HepG2 (cell line): ENCODE measurements at regions not wholly inside any gene's neighbourhood (a gene's known extent, or its start where the extent isn't known, plus 50 kb on each side); places are given as distances from the start of the nearest gene placed in this dataset.

Source experiments
- ATAC-seq: fragments of 200-7000 bp; cut with Tn5 transposase; 3 replicates; pipeline ENCODE4 v1.9.1; 2020; ENCODE audit warnings: mild to moderate bottlenecking, moderate library complexity
- BruUV-seq: library from RNA; stranded (reverse); fragments of 400-500 nt; replicated peaks from 2 replicates; lab custom pipeline; 2021; lab: Mats Ljungman, UMichigan
- CTCF ChIA-PET: fragments of 300-600 bp; formaldehyde crosslinking; extraction: SDS; loops from one replicate; lab custom pipeline; 2021; ENCODE audit warnings: low total read pairs, inconsistent platforms, low intra/inter-chr PET ratio; lab: Yijun Ruan, JAX
- POLR2A ChIA-PET: fragments of 350-600 bp; sonication (Branson Sonifier 250); formaldehyde crosslinking; loops from one replicate; lab custom pipeline; 2020; ENCODE audit warnings: antibody characterized with exemption, inconsistent platforms; lab: Yijun Ruan, JAX
- DNase-seq: peaks from one replicate; pipeline ENCODE4 v3.0.0-alpha.2; 2015; ENCODE audit warnings: low spot score
- FAIRE-seq: peaks from 3 replicates; lab custom pipeline; 2011; peaks lifted over from hg19 to GRCh38; lab: Jason Lieb, UNC
- H2AFZ ChIP-seq: one replicate; pipeline ENCODE4 v1.6.1; 2011; ENCODE audit warnings: low read length, inconsistent platforms
- H3K27ac ChIP-seq: fragments of 300-600 bp; 3 replicates; pipeline ENCODE4 v1.8.0; 2011; ENCODE audit warnings: mixed run types, mild to moderate bottlenecking, mixed read lengths, low read length, inconsistent platforms; ENCODE audit not compliant: insufficient read depth; ENCODE audit errors: extremely low read length
- H3K27me3 ChIP-seq, 2 experiments: fragments of 200-600 bp in 1 of 2; 2 replicates in 1 of 2; 3 replicates in 1 of 2; pipeline versions ENCODE4 v1.6.0 to v1.8.0; 2011; ENCODE audit warnings: low read length in 2 of 2, mild to moderate bottlenecking in 2 of 2, moderate library complexity in 2 of 2, inconsistent platforms in 1 of 2; ENCODE audit not compliant: insufficient read depth in 2 of 2, control insufficient read depth in 1 of 2
- H3K36me3 ChIP-seq, 2 experiments: fragments of 200-600 bp in 1 of 2; replicated peaks in 1 of 2; 2 replicates in 1 of 2; 3 replicates in 1 of 2; pipeline versions ENCODE4 v1.5.1 to v1.8.0; 2011; ENCODE audit warnings: low read length in 2 of 2, inconsistent platforms in 1 of 2; ENCODE audit not compliant: insufficient read depth in 2 of 2, control insufficient read depth in 1 of 2
- H3K4me1 ChIP-seq: 2 replicates; pipeline ENCODE4 v1.5.1; 2012; ENCODE audit warnings: low read length, inconsistent platforms; ENCODE audit not compliant: insufficient read depth
- H3K4me2 ChIP-seq: 2 replicates; pipeline ENCODE4 v1.6.0; 2011; ENCODE audit warnings: low read depth, low read length, inconsistent platforms
- H3K4me3 ChIP-seq, 3 experiments: fragments of 200-600 bp in 1 of 3; sonication (generic), shearing (Covaris generic) in 1 of 3; replicated peaks in 1 of 3; 2 replicates each; pipeline ENCODE4 v1.5.1; 2011 to 2016; ENCODE audit warnings: low read length in 3 of 3, inconsistent platforms in 2 of 3, low read depth in 2 of 3, mild to moderate bottlenecking in 2 of 3, control low read depth in 1 of 3, mixed read lengths in 1 of 3; ENCODE audit not compliant: insufficient read depth in 1 of 3
- H3K79me2 ChIP-seq: one replicate; pipeline ENCODE4 v1.6.1; 2011; ENCODE audit warnings: low read length, inconsistent platforms; ENCODE audit not compliant: insufficient read depth
- H3K9ac ChIP-seq: 2 replicates; pipeline ENCODE4 v1.6.0; 2011; ENCODE audit warnings: mild to moderate bottlenecking, low read depth, low read length, inconsistent platforms; ENCODE audit not compliant: insufficient read depth
- H3K9me3 ChIP-seq: 2 replicates; pipeline ENCODE4 v1.5.1; 2012; ENCODE audit warnings: mild to moderate bottlenecking, low read length
- H4K20me1 ChIP-seq: 2 replicates; pipeline ENCODE4 v1.6.0; 2011; ENCODE audit warnings: inconsistent platforms, mild to moderate bottlenecking, low read length, moderate library complexity; ENCODE audit not compliant: insufficient read depth
- ELF3 ChIP-seq: IDR thresholded peaks from 2 replicates; pipeline ENCODE4 v1.6.1; 2016; ENCODE audit warnings: missing genetic modification reagents, missing compliant biosample characterization
- EZH2 ChIP-seq: conservative IDR thresholded peaks from 2 replicates; pipeline ENCODE4 v1.6.1; 2012; ENCODE audit warnings: mild to moderate bottlenecking, low read depth, low read length, moderate library complexity
- KLF12 ChIP-seq: sonication (generic); formaldehyde crosslinking; IDR thresholded peaks from 2 replicates; pipeline ENCODE4 v1.4.0; 2020; ENCODE audit warnings: missing genetic modification reagents, borderline replicate concordance
- NFE2L1 ChIP-seq: sonication (generic); formaldehyde crosslinking; IDR thresholded peaks from 2 replicates; pipeline ENCODE4 v1.4.0; 2020; ENCODE audit warnings: missing genetic modification reagents, mild to moderate bottlenecking, borderline replicate concordance
- NR2F1 ChIP-seq, 2 experiments: fragments of 450-650 bp in 1 of 2; formaldehyde crosslinking in 1 of 2; IDR thresholded peaks; 2 replicates each; pipeline versions ENCODE4 v1.5.0 to v1.6.1; 2016 to 2020; ENCODE audit warnings: mild to moderate bottlenecking in 1 of 2, missing compliant biosample characterization in 1 of 2, missing genetic modification reagents in 1 of 2, moderate library complexity in 1 of 2
- PTBP1 ChIP-seq: fragments of 200-400 bp; formaldehyde crosslinking; IDR thresholded peaks from 2 replicates; pipeline ENCODE4 v1.6.1; 2018; ENCODE audit warnings: low read length, low read depth; ENCODE audit not compliant: poor library complexity, severe bottlenecking
- TCF12 ChIP-seq, 2 experiments: fragments of 450-650 bp in 1 of 2; sonication (generic) in 1 of 2; formaldehyde crosslinking in 1 of 2; IDR thresholded peaks; 2 replicates each; pipeline versions ENCODE4 v1.6.1 to v1.8.0; 2017 to 2022; ENCODE audit warnings: antibody characterized with exemption in 1 of 2, mild to moderate bottlenecking in 1 of 2, missing genetic modification reagents in 1 of 2, moderate library complexity in 1 of 2
- ZNF292 ChIP-seq: sonication (generic); formaldehyde crosslinking; IDR thresholded peaks from 2 replicates; pipeline ENCODE4 v1.8.1; 2022; ENCODE audit warnings: mild to moderate bottlenecking, low read depth, missing genetic modification reagents, borderline replicate concordance
- ZNF484 ChIP-seq: sonication (generic); formaldehyde crosslinking; IDR thresholded peaks from 2 replicates; pipeline ENCODE4 v1.5.1; 2020; ENCODE audit warnings: mild to moderate bottlenecking, low read depth, missing genetic modification reagents, borderline replicate concordance
- ZNF670 ChIP-seq: sonication (generic); formaldehyde crosslinking; IDR thresholded peaks from 2 replicates; pipeline ENCODE4 v1.8.0; 2022; ENCODE audit warnings: mild to moderate bottlenecking, missing genetic modification reagents, borderline replicate concordance
- ZNF780A ChIP-seq: sonication (generic); formaldehyde crosslinking; IDR thresholded peaks from 2 replicates; pipeline ENCODE4 v1.8.0; 2022; ENCODE audit warnings: mild to moderate bottlenecking, missing genetic modification reagents, moderate library complexity
- ZNF839 ChIP-seq: sonication (generic); formaldehyde crosslinking; IDR thresholded peaks from 2 replicates; pipeline ENCODE4 v1.4.0; 2020; ENCODE audit warnings: missing genetic modification reagents, mild to moderate bottlenecking, borderline replicate concordance
- in situ Hi-C: cut with HindIII; loops from 2 replicates; pipeline ENCODE4 v1.10.0; 2017; ENCODE audit warnings: low pct_unique_long_range_greater_than_20kb; ENCODE audit not compliant: extremely low pct_ligation_motif_present
- intact Hi-C: fragments of 100-400 bp; cut with micrococcal nuclease; formaldehyde crosslinking; loops from one replicate; pipeline ENCODE4 v1.10.0; 2022; ENCODE audit not compliant: unreplicated experiment
- TF ChIP-seq, protein P1 (sequence below): sonication (generic); formaldehyde crosslinking; IDR thresholded peaks from 2 replicates; pipeline ENCODE4 v1.4.0; 2020; ENCODE audit warnings: mild to moderate bottlenecking, low read depth, missing genetic modification reagents
- TF ChIP-seq, protein P2 (sequence below): sonication (generic); formaldehyde crosslinking; IDR thresholded peaks from 2 replicates; pipeline ENCODE4 v1.4.0; 2020; ENCODE audit warnings: missing genetic modification reagents, borderline replicate concordance
- TF ChIP-seq, protein P3 (sequence below): sonication (generic); formaldehyde crosslinking; IDR thresholded peaks from 2 replicates; pipeline ENCODE4 v1.5.0; 2020; ENCODE audit warnings: mild to moderate bottlenecking, missing genetic modification reagents, borderline replicate concordance

DNA sequence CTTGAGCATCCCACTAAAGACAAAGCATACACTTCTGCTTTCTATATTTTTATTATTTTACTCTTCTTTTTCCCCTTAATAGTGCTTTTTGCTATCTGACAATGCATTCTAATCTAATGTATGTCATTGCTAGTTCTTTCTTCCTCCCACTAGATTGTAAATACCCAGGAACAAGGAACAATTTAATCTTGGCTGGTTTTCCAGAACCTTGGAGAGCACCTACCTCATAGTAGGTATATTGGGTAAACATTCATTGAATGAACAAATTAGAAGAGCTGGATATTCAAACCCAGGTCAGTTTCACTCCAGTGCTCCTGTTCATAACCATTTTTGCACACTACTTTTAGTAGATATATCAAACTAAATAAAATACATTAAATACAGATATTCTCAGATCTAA, 1617.6 kb upstream of the SLC10A2 start:
- Histone ChIP-seq H3K9ac (no peak overlapping the region), H3K4me3 (no peak overlapping the region), H3K4me2 (no peak overlapping the region), H3K36me3 (no peaks in the 10 kb centered on the region), H3K79me2 (no peaks in the 10 kb centered on the region), H3K27me3 (no peaks in the 10 kb centered on the region), H4K20me1 (no peaks in the 10 kb centered on the region), H3K9me3 (peaks cover 57% of the 10 kb centered on the region), H3K27ac (no peak overlapping the region), H2AFZ (no peak overlapping the region), H3K4me1 (no peaks in the 10 kb centered on the region)
- in situ Hi-C loops = no loop called here
- CTCF ChIA-PET = no interaction called here
- FAIRE-seq (no peak), ATAC-seq (no peak), DNase-seq (no peak)
- intact Hi-C loops = no loop called here
- TF ChIP-seq PTBP1 = no peak
- no peak for TF ChIP-seq KLF12 (CRISPR knock-in tag)
- no peak for TF ChIP-seq NR2F1 (CRISPR knock-in tag; IDR thresholded peaks at IDR 0.05)
- TF ChIP-seq, protein P1, sequence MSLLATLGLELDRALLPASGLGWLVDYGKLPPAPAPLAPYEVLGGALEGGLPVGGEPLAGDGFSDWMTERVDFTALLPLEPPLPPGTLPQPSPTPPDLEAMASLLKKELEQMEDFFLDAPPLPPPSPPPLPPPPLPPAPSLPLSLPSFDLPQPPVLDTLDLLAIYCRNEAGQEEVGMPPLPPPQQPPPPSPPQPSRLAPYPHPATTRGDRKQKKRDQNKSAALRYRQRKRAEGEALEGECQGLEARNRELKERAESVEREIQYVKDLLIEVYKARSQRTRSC = no peak
- TF ChIP-seq, protein P2, sequence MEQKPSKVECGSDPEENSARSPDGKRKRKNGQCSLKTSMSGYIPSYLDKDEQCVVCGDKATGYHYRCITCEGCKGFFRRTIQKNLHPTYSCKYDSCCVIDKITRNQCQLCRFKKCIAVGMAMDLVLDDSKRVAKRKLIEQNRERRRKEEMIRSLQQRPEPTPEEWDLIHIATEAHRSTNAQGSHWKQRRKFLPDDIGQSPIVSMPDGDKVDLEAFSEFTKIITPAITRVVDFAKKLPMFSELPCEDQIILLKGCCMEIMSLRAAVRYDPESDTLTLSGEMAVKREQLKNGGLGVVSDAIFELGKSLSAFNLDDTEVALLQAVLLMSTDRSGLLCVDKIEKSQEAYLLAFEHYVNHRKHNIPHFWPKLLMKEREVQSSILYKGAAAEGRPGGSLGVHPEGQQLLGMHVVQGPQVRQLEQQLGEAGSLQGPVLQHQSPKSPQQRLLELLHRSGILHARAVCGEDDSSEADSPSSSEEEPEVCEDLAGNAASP (CRISPR knock-in tag) = no peak
- no peak for TF ChIP-seq ZNF670 (CRISPR knock-in tag)
- no peak for TF ChIP-seq ZNF839
- TF ChIP-seq ELF3 (CRISPR knock-in tag) = no peak
- TF ChIP-seq EZH2 = no peak
- TF ChIP-seq TCF12 (IDR thresholded peaks at IDR 0.05) = no peak
- TF ChIP-seq TCF12 (CRISPR knock-in tag; IDR thresholded peaks at IDR 0.05) = no peak
- TF ChIP-seq, protein P3, sequence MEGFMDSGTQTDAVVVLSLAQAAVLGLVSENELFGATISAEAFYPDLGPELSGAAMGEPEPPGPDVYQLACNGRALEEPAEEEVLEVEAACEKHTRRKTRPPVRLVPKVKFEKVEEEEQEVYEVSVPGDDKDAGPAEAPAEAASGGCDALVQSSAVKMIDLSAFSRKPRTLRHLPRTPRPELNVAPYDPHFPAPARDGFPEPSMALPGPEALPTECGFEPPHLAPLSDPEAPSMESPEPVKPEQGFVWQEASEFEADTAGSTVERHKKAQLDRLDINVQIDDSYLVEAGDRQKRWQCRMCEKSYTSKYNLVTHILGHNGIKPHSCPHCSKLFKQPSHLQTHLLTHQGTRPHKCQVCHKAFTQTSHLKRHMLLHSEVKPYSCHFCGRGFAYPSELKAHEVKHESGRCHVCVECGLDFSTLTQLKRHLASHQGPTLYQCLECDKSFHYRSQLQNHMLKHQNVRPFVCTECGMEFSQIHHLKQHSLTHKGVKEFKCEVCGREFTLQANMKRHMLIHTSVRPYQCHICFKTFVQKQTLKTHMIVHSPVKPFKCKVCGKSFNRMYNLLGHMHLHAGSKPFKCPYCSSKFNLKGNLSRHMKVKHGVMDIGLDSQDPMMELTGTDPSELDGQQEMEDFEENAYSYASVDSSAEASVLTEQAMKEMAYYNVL (CRISPR knock-in tag) = no peak
- TF ChIP-seq ZNF484 (CRISPR knock-in tag) = no peak
- no peak for TF ChIP-seq ZNF780A
- TF ChIP-seq ZNF292 (CRISPR knock-in tag) = no peak
- no peak for TF ChIP-seq NFE2L1
- POLR2A ChIA-PET = no interaction called here
- no TSS peak for BruUV-seq
